ENCODE measurements at regions not wholly inside any gene's neighbourhood (a gene's known extent, or its start where the extent isn't known, plus 50 kb on each side); places are given as distances from the start of the nearest gene placed in this dataset.

DNA sequence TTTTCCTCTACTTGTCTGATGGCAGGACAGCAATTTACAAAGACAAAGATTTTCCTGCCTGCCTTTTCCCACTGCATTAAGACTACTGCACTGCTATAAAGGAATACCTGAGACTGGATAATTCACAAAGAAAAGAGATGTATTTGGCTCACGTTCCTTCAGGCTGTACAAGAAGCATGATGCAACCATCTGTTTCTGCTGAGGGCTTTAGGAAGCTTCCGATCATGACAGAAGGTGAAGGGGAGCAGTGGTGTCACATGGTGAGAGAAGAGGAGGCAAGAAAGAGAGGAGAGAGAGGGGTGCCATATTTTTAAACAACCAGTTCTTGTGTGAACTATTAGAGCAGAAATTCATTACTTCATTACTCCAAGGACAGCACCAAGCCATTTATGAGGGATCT is 617.1 kb upstream of the HTR2C start:
- DNase-seq (ENCODE audit: low read depth): no peak
- TF ChIP-seq, protein P1, sequence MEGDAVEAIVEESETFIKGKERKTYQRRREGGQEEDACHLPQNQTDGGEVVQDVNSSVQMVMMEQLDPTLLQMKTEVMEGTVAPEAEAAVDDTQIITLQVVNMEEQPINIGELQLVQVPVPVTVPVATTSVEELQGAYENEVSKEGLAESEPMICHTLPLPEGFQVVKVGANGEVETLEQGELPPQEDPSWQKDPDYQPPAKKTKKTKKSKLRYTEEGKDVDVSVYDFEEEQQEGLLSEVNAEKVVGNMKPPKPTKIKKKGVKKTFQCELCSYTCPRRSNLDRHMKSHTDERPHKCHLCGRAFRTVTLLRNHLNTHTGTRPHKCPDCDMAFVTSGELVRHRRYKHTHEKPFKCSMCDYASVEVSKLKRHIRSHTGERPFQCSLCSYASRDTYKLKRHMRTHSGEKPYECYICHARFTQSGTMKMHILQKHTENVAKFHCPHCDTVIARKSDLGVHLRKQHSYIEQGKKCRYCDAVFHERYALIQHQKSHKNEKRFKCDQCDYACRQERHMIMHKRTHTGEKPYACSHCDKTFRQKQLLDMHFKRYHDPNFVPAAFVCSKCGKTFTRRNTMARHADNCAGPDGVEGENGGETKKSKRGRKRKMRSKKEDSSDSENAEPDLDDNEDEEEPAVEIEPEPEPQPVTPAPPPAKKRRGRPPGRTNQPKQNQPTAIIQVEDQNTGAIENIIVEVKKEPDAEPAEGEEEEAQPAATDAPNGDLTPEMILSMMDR (IDR thresholded peaks at IDR 0.05; ENCODE audit: insufficient read depth, low read length): no peak

DNA sequence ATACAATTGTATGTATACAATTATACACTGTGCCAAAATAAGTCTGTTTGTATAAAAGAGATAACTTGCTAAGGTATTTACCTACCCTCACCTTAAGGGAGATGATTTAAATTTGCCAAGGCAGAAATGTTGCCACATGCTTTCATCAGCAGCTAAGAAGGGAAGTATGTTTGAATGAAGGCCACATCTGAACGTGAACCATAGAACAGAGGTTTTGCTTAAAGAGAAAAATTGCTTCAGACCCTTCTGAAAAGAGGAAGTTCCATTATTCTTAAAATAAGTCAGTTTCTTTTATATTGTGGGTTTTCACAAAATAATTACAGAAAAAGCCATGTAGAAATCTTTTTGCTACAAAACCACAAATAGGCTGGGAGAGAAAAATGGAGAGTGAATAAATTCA is 621.5 kb upstream of the HTR2C start:
- DNase-seq (ENCODE audit: low read depth): no peak
- TF ChIP-seq, protein P1 (IDR thresholded peaks at IDR 0.05; ENCODE audit: insufficient read depth, low read length): no peak

More for the DNA sequence above, 617.1 kb upstream of the HTR2C start:
- H3K4me3 ChIP-seq (ENCODE audit: low read depth, low read length): no peak overlapping the region

DNA sequence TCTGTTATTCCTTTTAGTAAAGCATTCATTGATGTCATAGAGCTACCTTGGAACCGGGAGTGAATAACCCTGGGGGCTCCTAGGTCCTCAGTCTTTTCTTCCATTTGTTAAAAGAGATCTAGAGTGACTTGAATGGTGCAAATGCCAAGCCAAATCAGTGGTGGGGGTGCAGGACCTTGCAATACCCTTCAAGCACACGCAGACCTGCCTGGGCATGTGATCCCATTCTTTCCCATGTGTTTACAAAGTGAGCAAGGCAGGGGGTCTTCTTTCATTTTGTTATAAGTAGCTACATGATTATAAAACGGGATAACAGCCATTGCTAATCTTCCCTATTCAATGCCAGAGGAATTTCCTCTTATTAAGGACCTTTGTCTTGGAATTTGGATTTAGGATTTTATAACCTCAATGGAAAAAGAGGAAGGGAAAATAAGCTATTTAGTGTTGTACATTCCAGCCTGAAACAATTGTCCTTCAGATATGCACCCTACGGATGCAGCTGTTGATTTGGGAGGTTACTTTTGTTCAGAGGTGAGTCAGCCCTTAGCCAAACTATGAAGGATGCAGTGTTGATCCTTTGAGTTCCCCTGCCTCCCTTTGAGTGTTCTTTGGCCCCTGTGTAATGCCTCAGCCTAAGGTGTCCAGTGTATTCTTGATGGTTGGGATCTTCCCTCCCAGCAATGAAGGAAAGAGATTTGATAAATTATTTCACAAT is 623.8 kb upstream of the HTR2C start:
- TF ChIP-seq, protein P1 (IDR thresholded peaks at IDR 0.05; ENCODE audit: insufficient read depth, low read length): no peak
- no peak for DNase-seq (ENCODE audit: low read depth)
- H3K4me3 ChIP-seq (ENCODE audit: low read depth, low read length): no peak overlapping the region

More for the DNA sequence above, 621.5 kb upstream of the HTR2C start:
- H3K4me3 ChIP-seq (ENCODE audit: low read depth, low read length): no peak overlapping the region

DNA sequence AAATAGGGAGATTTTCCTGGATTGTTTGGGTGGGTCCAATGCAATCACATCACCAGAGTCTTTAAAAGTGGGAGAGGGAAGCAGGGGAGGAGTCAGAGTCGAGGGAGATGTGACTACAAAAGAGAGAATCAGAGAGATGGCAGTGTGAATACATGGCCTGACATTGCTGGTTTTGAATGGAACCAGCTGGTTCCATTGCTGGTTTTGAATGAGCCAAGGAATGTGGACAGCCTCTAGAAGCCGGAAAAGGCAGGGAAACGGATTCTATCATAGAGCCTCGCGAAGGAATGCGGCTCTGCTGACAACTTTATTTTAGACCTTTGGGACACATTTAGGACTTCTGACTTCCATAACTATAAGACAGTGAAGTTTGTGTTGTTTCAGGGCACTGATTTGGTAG is 627.0 kb upstream of the HTR2C start:
- no peak overlapping the region for H3K4me3 ChIP-seq (ENCODE audit: low read depth, low read length)
- TF ChIP-seq, protein P1 (IDR thresholded peaks at IDR 0.05; ENCODE audit: insufficient read depth, low read length): no peak
- DNase-seq (ENCODE audit: low read depth): no peak

DNA sequence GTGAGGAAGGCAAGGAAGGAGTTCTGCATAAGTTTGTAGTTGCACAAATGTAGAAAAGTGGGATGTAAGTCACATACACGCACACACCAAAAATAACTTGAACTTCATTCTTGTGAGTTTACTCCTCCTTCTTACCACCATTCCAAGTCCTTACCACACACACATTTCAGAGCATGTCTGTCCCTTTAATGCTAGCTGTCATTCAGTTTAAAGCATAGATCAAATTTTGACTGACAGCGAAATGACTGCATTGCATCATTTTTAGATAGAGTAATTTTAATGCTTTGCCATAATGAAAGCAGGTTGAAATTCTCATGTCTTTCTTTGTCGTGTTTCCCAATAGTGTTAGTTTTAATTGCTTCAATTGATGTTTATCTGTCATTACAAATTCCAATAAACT is 629.6 kb upstream of the HTR2C start:
- H3K4me3 ChIP-seq (ENCODE audit: low read depth, low read length): no peak overlapping the region
- TF ChIP-seq, protein P1 (IDR thresholded peaks at IDR 0.05; ENCODE audit: insufficient read depth, low read length): no peak
- no peak for DNase-seq (ENCODE audit: low read depth)

DNA sequence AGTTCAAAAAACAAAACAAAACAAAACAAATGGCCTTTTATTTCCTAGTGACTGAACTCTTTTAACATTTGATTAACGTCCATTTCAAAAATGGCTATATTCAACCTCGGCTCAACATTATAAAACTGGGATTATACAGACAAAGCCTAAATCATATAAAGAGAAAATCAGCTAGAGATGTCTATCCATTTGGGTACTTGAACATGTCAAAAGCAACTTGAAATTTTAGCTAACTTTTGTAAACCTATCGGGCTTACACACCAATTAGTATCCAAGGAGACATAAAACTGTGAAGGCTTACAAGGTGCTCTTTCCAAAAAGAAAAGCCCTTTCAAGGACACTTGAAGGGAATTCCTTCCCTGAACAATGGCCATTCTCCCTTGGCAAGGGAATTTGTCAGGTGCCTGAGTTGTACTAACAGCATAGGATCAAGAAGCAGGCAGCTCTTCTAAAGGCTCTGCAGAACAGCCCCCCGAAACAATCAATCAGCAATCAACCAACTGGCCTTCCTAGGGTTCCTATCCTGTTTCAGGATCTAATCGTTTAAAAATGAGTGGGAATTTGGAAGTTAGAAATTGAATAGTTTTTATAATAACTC is 633.7 kb upstream of the HTR2C start:
- H3K4me3 ChIP-seq (ENCODE audit: low read depth, low read length): no peak overlapping the region
- TF ChIP-seq, protein P1 (IDR thresholded peaks at IDR 0.05; ENCODE audit: insufficient read depth, low read length): no peak
- no peak for DNase-seq (ENCODE audit: low read depth)
